ENCODE measurements at regions not wholly inside any gene's neighbourhood (a gene's known extent, or its start where the extent isn't known, plus 50 kb on each side); places are given as distances from the start of the nearest gene placed in this dataset.

GRCh38 chr9:13975611-13976290 is 338.2 kb downstream of the NFIB start:
- TF ChIP-seq CTCF (conservative IDR thresholded peaks at IDR 0.05; ENCODE audit: low read length) (no peak), EZH2phosphoT487 (IDR thresholded peaks at IDR 0.05; ENCODE audit: borderline replicate concordance, low read depth, low read length) (no peak)

All from OCI-LY7 (cell line).